ENCODE measurements at regions not wholly inside any gene's neighbourhood (a gene's known extent, or its start where the extent isn't known, plus 50 kb on each side); places are given as distances from the start of the nearest gene placed in this dataset.
A peak's percentile ranks its signal among the peaks of the same experiment; 100 is the strongest.

DNA sequence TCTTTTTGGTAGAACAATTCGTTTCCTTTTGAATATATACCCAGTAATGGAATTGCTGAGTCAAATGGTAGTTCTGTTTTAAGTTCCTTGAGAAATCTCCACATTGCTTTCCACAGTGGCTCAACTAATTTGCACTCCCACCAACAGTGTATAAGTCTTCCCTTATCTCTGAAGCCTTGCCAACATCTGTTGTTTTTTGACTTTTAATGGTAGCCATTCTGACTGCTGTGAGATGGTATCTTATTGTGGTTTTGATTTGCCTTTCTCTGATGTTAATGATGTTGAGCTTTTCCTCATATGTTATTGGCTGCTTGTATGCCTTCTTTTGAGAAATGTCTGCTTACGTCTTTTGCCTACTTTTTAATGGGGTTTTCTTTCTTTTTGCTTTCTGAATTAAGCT lies 270.6 kb upstream of the MEIS2 start:
- H3K27ac ChIP-seq (ENCODE audit: low read depth in 2 of 2, low read length in 1 of 2) = peak overlapping the region in 1 of 2 experiments; percentile 97; a peak in 1 of 4 replicates
- no peak overlapping the region for H2AFZ ChIP-seq (ENCODE audit: low read depth)
- WGBS (ENCODE audit: low lambda C conversion rate) = 51% methylated on average over 2 of the region's 2 CpGs
- H3K4me2 ChIP-seq = no peak overlapping the region
- H3K79me2 ChIP-seq (ENCODE audit: insufficient read depth) = no peaks in the 10 kb centered on the region
- CTCF ChIA-PET = interaction anchor here (0.7 to 0.9 kb wide), 2 partner anchors 11 to 23 kb away, joined by 4 to 6 read pairs; no protein-coding TSS in a partner anchor
- no peaks in the 10 kb centered on the region for H4K20me1 ChIP-seq (ENCODE audit: insufficient read depth)
- peaks cover 0 to 26% of the 10 kb centered on the region in 2 experiments; a peak in 2 of 4 replicates for H3K4me1 ChIP-seq (ENCODE audit: control insufficient read depth in 1 of 2, insufficient read depth in 2 of 2, low read depth in 1 of 2, low read length in 1 of 2)
- H3K27me3 ChIP-seq (ENCODE audit: insufficient read depth) = no peaks in the 10 kb centered on the region
- H3K36me3 ChIP-seq (replicated peaks in 1 of 2; ENCODE audit: control insufficient read depth in 1 of 2, insufficient read depth in 2 of 2, low read length in 1 of 2) = no peaks in the 10 kb centered on the region
- no peaks in the 10 kb centered on the region for H3K9me3 ChIP-seq
- no peaks in the 10 kb centered on the region for H3F3A ChIP-seq (replicated peaks; ENCODE audit: insufficient read depth)
- POLR2A ChIA-PET = no interaction called here
- TF ChIP-seq GATA2 (CRISPR knock-in tag; IDR thresholded peaks at IDR 0.05) (peak; percentile 88), NRF1 (IDR thresholded peaks at IDR 0.05; ENCODE audit: low read depth, low read length) (no peak), YY1 (IDR thresholded peaks at IDR 0.05; ENCODE audit: low read depth) (no peak), EP300 (IDR thresholded peaks at IDR 0.05; ENCODE audit: borderline replicate concordance in 1 of 2, low read depth in 1 of 2, low read length in 1 of 2) (peak in 1 of 2 experiments; percentile 77; a peak in 2 of 4 replicates), TAF1 (IDR thresholded peaks at IDR 0.05; ENCODE audit: borderline replicate concordance, low read depth, low read length) (no peak)
- TF ChIP-seq, protein P1, sequence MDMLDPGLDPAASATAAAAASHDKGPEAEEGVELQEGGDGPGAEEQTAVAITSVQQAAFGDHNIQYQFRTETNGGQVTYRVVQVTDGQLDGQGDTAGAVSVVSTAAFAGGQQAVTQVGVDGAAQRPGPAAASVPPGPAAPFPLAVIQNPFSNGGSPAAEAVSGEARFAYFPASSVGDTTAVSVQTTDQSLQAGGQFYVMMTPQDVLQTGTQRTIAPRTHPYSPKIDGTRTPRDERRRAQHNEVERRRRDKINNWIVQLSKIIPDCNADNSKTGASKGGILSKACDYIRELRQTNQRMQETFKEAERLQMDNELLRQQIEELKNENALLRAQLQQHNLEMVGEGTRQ (IDR thresholded peaks at IDR 0.05; ENCODE audit: borderline replicate concordance, low read depth, low read length) = no peak
- DNase-seq = no peak
- no peaks in the 10 kb centered on the region for H3K9me2 ChIP-seq
- no peak overlapping the region for H3K4me3 ChIP-seq (ENCODE audit: low read depth in 2 of 2, low read length in 1 of 2)
- no peak overlapping the region for H3K9ac ChIP-seq

DNA sequence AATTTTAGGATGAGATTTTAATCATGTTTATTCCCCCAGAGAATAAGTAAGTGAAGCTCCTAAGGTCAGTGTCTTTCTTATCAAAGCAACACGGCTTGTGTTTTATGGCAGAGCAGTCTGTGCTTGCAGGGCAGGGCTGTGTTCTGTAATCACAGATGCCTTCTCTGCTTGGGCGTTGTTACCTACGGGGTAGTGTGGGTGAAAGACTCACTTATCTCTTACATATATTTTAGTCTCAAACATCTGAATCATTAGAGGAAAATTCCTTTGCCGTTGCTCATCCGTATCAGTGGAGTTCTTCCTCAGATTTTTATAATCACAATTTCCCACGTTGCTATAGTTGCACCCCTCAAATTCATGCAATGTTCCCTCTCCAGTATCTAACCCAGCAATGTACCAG lies 271.7 kb upstream of the MEIS2 start:
- Histone ChIP-seq H3K36me3 (replicated peaks in 1 of 2; ENCODE audit: control insufficient read depth in 1 of 2, insufficient read depth in 2 of 2, low read length in 1 of 2) (no peaks in the 10 kb centered on the region), H3K9ac (no peak overlapping the region), H3K4me3 (ENCODE audit: low read depth in 2 of 2, low read length in 1 of 2) (no peak overlapping the region; a peak in 1 of 4 replicates), H3K27me3 (ENCODE audit: insufficient read depth) (no peaks in the 10 kb centered on the region), H3K27ac (ENCODE audit: low read depth in 2 of 2, low read length in 1 of 2) (peak overlapping the region; percentile 38 to 97), H3K9me3 (no peaks in the 10 kb centered on the region), H3K79me2 (ENCODE audit: insufficient read depth) (no peaks in the 10 kb centered on the region), H2AFZ (ENCODE audit: low read depth) (0 out of 2 replicates have a peak overlapping the region, but pooled peaks have one; percentile 44), H3F3A (replicated peaks; ENCODE audit: insufficient read depth) (no peaks in the 10 kb centered on the region), H3K9me2 (no peaks in the 10 kb centered on the region), H3K4me1 (ENCODE audit: control insufficient read depth in 1 of 2, insufficient read depth in 2 of 2, low read depth in 1 of 2, low read length in 1 of 2) (peaks cover 0 to 26% of the 10 kb centered on the region in 2 experiments; a peak in 2 of 4 replicates), H3K4me2 (peak overlapping the region; percentile 33; the same call in 1 of the 2 replicates), H4K20me1 (ENCODE audit: insufficient read depth) (no peaks in the 10 kb centered on the region)
- ChIA-PET POLR2A (no interaction called here), CTCF (interaction anchor here (0.8 to 0.9 kb wide), 2 partner anchors 22 to 421 kb away, joined by 3 to 4 read pairs; no protein-coding TSS in a partner anchor)
- 2% methylated on average over 6 of the region's 6 CpGs for WGBS (ENCODE audit: low lambda C conversion rate)
- peak; percentile 32 for DNase-seq
- no peak for TF ChIP-seq TEAD4 (IDR thresholded peaks at IDR 0.05; ENCODE audit: borderline replicate concordance, insufficient read depth)
- TF ChIP-seq FOXJ3 (CRISPR knock-in tag; IDR thresholded peaks at IDR 0.05) = peak; percentile 58; the same call in 1 of the 2 replicates
- peak; percentile 23 for TF ChIP-seq CHD2 (IDR thresholded peaks at IDR 0.05; ENCODE audit: low read length, partially characterized antibody)
- TF ChIP-seq RAD21 (IDR thresholded peaks at IDR 0.05; ENCODE audit: low read length) = peak; percentile 21; the same call in 1 of the 2 replicates
- TF ChIP-seq JUND (IDR thresholded peaks at IDR 0.05) = 0 out of 2 replicates have a peak, but pooled peaks have one; percentile 6
- no peak for TF ChIP-seq PBX3 (IDR thresholded peaks at IDR 0.05)
- peak; percentile 70 for TF ChIP-seq GATA2 (CRISPR knock-in tag; IDR thresholded peaks at IDR 0.05)
- 0 out of 2 replicates have a peak, but pooled peaks have one; percentile 6 for TF ChIP-seq FOSL2 (IDR thresholded peaks at IDR 0.05; ENCODE audit: borderline replicate concordance, low read depth)
- peak in 1 of 2 experiments; percentile 73; a peak in 2 of 4 replicates for TF ChIP-seq EP300 (IDR thresholded peaks at IDR 0.05; ENCODE audit: borderline replicate concordance in 1 of 2, low read depth in 1 of 2, low read length in 1 of 2)

Measured in SK-N-SH (cell line).